SK-N-SH (cell line): ENCODE measurements at regions not wholly inside any gene's neighbourhood (a gene's known extent, or its start where the extent isn't known, plus 50 kb on each side); places are given as distances from the start of the nearest gene placed in this dataset.

Source experiments
- CTCF ChIA-PET: fragments of 300-600, 350-600 bp; formaldehyde crosslinking; extraction: SDS; loops from one replicate; lab custom pipeline; 2021; lab: Yijun Ruan, JAX
- POLR2A ChIA-PET: fragments of 350-600 bp; sonication (Branson Sonifier 250); formaldehyde crosslinking; extraction: SDS; loops from one replicate; lab custom pipeline; 2020; ENCODE audit warnings: antibody characterized with exemption, inconsistent platforms; lab: Yijun Ruan, JAX
- DNase-seq: peaks from one replicate; pipeline ENCODE4 v3.0.0; 2012
- H2AFZ ChIP-seq: fragments of 200-600 bp; sonication (generic); 2 replicates; pipeline ENCODE4 v1.8.1; 2016; ENCODE audit warnings: antibody characterized with exemption, mild to moderate bottlenecking, low read depth
- H3F3A ChIP-seq: fragments of 200-600 bp; sonication (generic); replicated peaks from 2 replicates; pipeline ENCODE3; 2016; ENCODE audit warnings: antibody characterized with exemption, mild to moderate bottlenecking; ENCODE audit not compliant: insufficient read depth
- H3K27ac ChIP-seq, 2 experiments: fragments of 200-500 bp in 1 of 2; fragments of 200-600 bp in 1 of 2; sonication (Bioruptor generic) in 1 of 2; sonication (generic), shearing (Covaris generic) in 1 of 2; 2 replicates each; pipeline versions ENCODE4 v1.5.1 to v1.6.1; 2014 to 2016; ENCODE audit warnings: low read depth in 2 of 2, inconsistent platforms in 1 of 2, low read length in 1 of 2, mild to moderate bottlenecking in 1 of 2, mixed read lengths in 1 of 2
- H3K27me3 ChIP-seq: fragments of 200-600 bp; sonication (generic), shearing (Covaris generic); 2 replicates; pipeline ENCODE4 v1.6.1; 2016; ENCODE audit warnings: mixed run types; ENCODE audit not compliant: insufficient read depth
- H3K36me3 ChIP-seq, 2 experiments: fragments of 200-500 bp in 1 of 2; fragments of 200-600 bp in 1 of 2; sonication (Bioruptor generic) in 1 of 2; sonication (generic) in 1 of 2; replicated peaks in 1 of 2; 2 replicates each; pipeline versions ENCODE3 to v1.5.1; 2014 to 2016; ENCODE audit warnings: low read length in 1 of 2, mild to moderate bottlenecking in 1 of 2; ENCODE audit not compliant: insufficient read depth in 2 of 2, control insufficient read depth in 1 of 2
- H3K4me1 ChIP-seq, 2 experiments: fragments of 200-500 bp in 1 of 2; fragments of 200-600 bp in 1 of 2; sonication (Bioruptor generic) in 1 of 2; sonication (generic), shearing (Covaris generic) in 1 of 2; 2 replicates each; pipeline versions ENCODE4 v1.5.1 to v1.6.1; 2014 to 2016; ENCODE audit warnings: low read depth in 1 of 2, low read length in 1 of 2, mixed run types in 1 of 2; ENCODE audit not compliant: insufficient read depth in 2 of 2, control insufficient read depth in 1 of 2
- H3K4me2 ChIP-seq: fragments of 200-600 bp; sonication (generic), shearing (Covaris generic); 2 replicates; pipeline ENCODE4 v1.6.1; 2017; ENCODE audit warnings: mixed run types
- H3K4me3 ChIP-seq, 2 experiments: fragments of 200-500 bp in 1 of 2; fragments of 200-600 bp in 1 of 2; sonication (Bioruptor generic) in 1 of 2; sonication (generic), shearing (Covaris generic) in 1 of 2; 2 replicates each; pipeline versions ENCODE4 v1.5.1 to v1.8.1; 2014 to 2016; ENCODE audit warnings: low read depth in 2 of 2, inconsistent platforms in 1 of 2, low read length in 1 of 2, mild to moderate bottlenecking in 1 of 2, mixed read lengths in 1 of 2, moderate library complexity in 1 of 2
- H3K79me2 ChIP-seq: fragments of 200-600 bp; sonication (generic); 2 replicates; pipeline ENCODE4 v1.8.1; 2017; ENCODE audit warnings: mild to moderate bottlenecking; ENCODE audit not compliant: insufficient read depth
- H3K9ac ChIP-seq: fragments of 200-600 bp; sonication (generic); 2 replicates; pipeline ENCODE4 v1.6.1; 2017; ENCODE audit warnings: mixed run types
- H3K9me2 ChIP-seq: fragments of 200-600 bp; sonication (generic); 2 replicates; pipeline ENCODE4 v1.6.1; 2017; ENCODE audit warnings: mixed run types
- H3K9me3 ChIP-seq: fragments of 200-600 bp; sonication (generic); 2 replicates; pipeline ENCODE4 v1.6.1; 2017; ENCODE audit warnings: mixed run types, mild to moderate bottlenecking, moderate library complexity
- H4K20me1 ChIP-seq: fragments of 200-600 bp; sonication (generic); 2 replicates; pipeline ENCODE4 v1.6.1; 2017; ENCODE audit warnings: mild to moderate bottlenecking, mixed run types; ENCODE audit not compliant: insufficient read depth
- CHD2 ChIP-seq: fragments of 150-350 bp; IDR thresholded peaks from 2 replicates; pipeline ENCODE4 v1.6.1; 2018; ENCODE audit warnings: low read length; ENCODE audit not compliant: partially characterized antibody
- EP300 ChIP-seq, 2 experiments: IDR thresholded peaks; 2 replicates each; pipeline versions ENCODE4 v1.4.0 to v1.6.1; 2012; ENCODE audit warnings: borderline replicate concordance in 1 of 2, low read depth in 1 of 2, low read length in 1 of 2
- EZH2phosphoT487 ChIP-seq: fragments of 200-600 bp; sonication (generic); IDR thresholded peaks from 2 replicates; pipeline ENCODE4 v1.6.1; 2017; ENCODE audit warnings: low read depth, mixed run types, mild to moderate bottlenecking, antibody characterized with exemption, moderate library complexity, borderline replicate concordance
- GATA2 ChIP-seq: sonication (generic); formaldehyde crosslinking; IDR thresholded peaks from 2 replicates; pipeline ENCODE4 v1.5.0; 2020; ENCODE audit warnings: mild to moderate bottlenecking, missing genetic modification reagents
- MEF2A ChIP-seq: IDR thresholded peaks from 2 replicates; pipeline ENCODE4 v1.4.0; 2012; ENCODE audit warnings: low read depth, borderline replicate concordance
- MXI1 ChIP-seq: IDR thresholded peaks from 2 replicates; pipeline ENCODE4 v1.6.1; 2012; ENCODE audit warnings: mild to moderate bottlenecking, low read depth, low read length, improper control_type of control experiment
- NRF1 ChIP-seq: IDR thresholded peaks from 2 replicates; pipeline ENCODE4 v1.6.1; 2012; ENCODE audit warnings: low read depth, mild to moderate bottlenecking, low read length
- POLR2AphosphoS5 ChIP-seq: IDR thresholded peaks from 2 replicates; pipeline ENCODE4 v1.6.1; 2012; ENCODE audit warnings: low read depth, low read length
- RAD21 ChIP-seq: IDR thresholded peaks from 2 replicates; pipeline ENCODE4 v1.6.1; 2012; ENCODE audit warnings: mild to moderate bottlenecking, low read length
- RCOR1 ChIP-seq: fragments of 150-350 bp; IDR thresholded peaks from 2 replicates; pipeline ENCODE4 v1.6.1; 2017; ENCODE audit warnings: antibody characterized with exemption, low read length
- RFX5 ChIP-seq: IDR thresholded peaks from 2 replicates; pipeline ENCODE4 v1.6.1; 2012; ENCODE audit warnings: mild to moderate bottlenecking, improper control_type of control experiment, low read length
- RXRA ChIP-seq: IDR thresholded peaks from 2 replicates; pipeline ENCODE4 v1.4.0; 2012; ENCODE audit warnings: low read depth, mild to moderate bottlenecking, borderline replicate concordance
- SMC3 ChIP-seq: IDR thresholded peaks from 2 replicates; pipeline ENCODE4 v1.6.1; 2012; ENCODE audit warnings: low read depth, low read length, improper control_type of control experiment
- TEAD4 ChIP-seq: IDR thresholded peaks from 2 replicates; pipeline ENCODE4 v1.4.0; 2012; ENCODE audit warnings: mild to moderate bottlenecking, borderline replicate concordance; ENCODE audit not compliant: insufficient read depth
- YY1 ChIP-seq: IDR thresholded peaks from 2 replicates; pipeline ENCODE4 v1.4.0; 2012; ENCODE audit warnings: low read depth, mild to moderate bottlenecking
- WGBS: methylation state at CpG from one replicate; pipeline ENCODE4 v1.1.6; 2017; ENCODE audit warnings: low lambda C conversion rate; 5-methylcytosine and 5-hydroxymethylcytosine counted together
- TF ChIP-seq, protein P1 (sequence below): IDR thresholded peaks from 2 replicates; pipeline ENCODE4 v1.6.1; 2012; ENCODE audit warnings: mild to moderate bottlenecking, low read depth, low read length, moderate library complexity
- TF ChIP-seq, protein P2 (sequence below): IDR thresholded peaks from 2 replicates; pipeline ENCODE4 v1.4.0; 2012; ENCODE audit warnings: low read depth
- TF ChIP-seq, protein P3 (sequence below): IDR thresholded peaks from 2 replicates; pipeline ENCODE4 v1.4.0; 2012; ENCODE audit warnings: low read depth, borderline replicate concordance
- TF ChIP-seq, protein P4 (sequence below): IDR thresholded peaks from 2 replicates; pipeline ENCODE4; 2012

DNA sequence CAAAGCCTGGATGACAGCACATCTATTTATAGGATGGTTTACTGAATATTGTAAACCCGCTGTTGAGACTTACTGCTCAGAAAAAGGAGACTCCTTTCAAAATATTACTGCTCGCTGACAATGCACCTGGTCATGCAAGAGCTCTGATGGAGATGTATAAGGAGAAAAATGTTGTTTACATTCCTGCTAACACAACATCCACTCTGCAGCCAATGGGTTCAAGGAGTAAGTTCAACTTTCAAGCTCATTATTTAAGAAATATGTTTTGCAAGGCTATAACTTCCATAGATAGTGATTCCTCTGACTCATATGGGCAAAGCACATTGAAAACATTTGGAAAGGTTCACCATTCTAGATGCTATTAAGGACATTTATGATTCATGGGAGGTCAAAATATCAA, 201.7 kb downstream of the SNAPC1 start:
- 20% methylated on average over 2 of the region's 2 CpGs for WGBS
- Histone ChIP-seq H3K9me2 (no peaks in the 10 kb centered on the region), H3K27ac (no peak overlapping the region), H3K27me3 (no peaks in the 10 kb centered on the region), H3K9ac (no peak overlapping the region), H3F3A (no peaks in the 10 kb centered on the region), H3K4me2 (no peak overlapping the region), H3K79me2 (no peaks in the 10 kb centered on the region), H3K4me3 (no peak overlapping the region), H3K36me3 (no peaks in the 10 kb centered on the region), H2AFZ (no peak overlapping the region), H4K20me1 (no peaks in the 10 kb centered on the region), H3K4me1 (no peaks in the 10 kb centered on the region), H3K9me3 (no peaks in the 10 kb centered on the region)
- TF ChIP-seq POLR2AphosphoS5 = no peak
- TF ChIP-seq, protein P1, sequence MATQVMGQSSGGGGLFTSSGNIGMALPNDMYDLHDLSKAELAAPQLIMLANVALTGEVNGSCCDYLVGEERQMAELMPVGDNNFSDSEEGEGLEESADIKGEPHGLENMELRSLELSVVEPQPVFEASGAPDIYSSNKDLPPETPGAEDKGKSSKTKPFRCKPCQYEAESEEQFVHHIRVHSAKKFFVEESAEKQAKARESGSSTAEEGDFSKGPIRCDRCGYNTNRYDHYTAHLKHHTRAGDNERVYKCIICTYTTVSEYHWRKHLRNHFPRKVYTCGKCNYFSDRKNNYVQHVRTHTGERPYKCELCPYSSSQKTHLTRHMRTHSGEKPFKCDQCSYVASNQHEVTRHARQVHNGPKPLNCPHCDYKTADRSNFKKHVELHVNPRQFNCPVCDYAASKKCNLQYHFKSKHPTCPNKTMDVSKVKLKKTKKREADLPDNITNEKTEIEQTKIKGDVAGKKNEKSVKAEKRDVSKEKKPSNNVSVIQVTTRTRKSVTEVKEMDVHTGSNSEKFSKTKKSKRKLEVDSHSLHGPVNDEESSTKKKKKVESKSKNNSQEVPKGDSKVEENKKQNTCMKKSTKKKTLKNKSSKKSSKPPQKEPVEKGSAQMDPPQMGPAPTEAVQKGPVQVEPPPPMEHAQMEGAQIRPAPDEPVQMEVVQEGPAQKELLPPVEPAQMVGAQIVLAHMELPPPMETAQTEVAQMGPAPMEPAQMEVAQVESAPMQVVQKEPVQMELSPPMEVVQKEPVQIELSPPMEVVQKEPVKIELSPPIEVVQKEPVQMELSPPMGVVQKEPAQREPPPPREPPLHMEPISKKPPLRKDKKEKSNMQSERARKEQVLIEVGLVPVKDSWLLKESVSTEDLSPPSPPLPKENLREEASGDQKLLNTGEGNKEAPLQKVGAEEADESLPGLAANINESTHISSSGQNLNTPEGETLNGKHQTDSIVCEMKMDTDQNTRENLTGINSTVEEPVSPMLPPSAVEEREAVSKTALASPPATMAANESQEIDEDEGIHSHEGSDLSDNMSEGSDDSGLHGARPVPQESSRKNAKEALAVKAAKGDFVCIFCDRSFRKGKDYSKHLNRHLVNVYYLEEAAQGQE = no peak
- no peak for TF ChIP-seq MEF2A
- TF ChIP-seq RAD21 = no peak
- TF ChIP-seq EZH2phosphoT487 = no peak
- TF ChIP-seq RCOR1 = no peak
- TF ChIP-seq RFX5 = no peak
- TF ChIP-seq, protein P2, sequence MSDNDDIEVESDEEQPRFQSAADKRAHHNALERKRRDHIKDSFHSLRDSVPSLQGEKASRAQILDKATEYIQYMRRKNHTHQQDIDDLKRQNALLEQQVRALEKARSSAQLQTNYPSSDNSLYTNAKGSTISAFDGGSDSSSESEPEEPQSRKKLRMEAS = no peak
- ChIA-PET POLR2A (no interaction called here), CTCF (interaction anchor here (1.2 kb wide), 1 partner anchor 187 kb away, joined by 3 read pairs; no protein-coding TSS in a partner anchor)
- DNase-seq = no peak

DNA sequence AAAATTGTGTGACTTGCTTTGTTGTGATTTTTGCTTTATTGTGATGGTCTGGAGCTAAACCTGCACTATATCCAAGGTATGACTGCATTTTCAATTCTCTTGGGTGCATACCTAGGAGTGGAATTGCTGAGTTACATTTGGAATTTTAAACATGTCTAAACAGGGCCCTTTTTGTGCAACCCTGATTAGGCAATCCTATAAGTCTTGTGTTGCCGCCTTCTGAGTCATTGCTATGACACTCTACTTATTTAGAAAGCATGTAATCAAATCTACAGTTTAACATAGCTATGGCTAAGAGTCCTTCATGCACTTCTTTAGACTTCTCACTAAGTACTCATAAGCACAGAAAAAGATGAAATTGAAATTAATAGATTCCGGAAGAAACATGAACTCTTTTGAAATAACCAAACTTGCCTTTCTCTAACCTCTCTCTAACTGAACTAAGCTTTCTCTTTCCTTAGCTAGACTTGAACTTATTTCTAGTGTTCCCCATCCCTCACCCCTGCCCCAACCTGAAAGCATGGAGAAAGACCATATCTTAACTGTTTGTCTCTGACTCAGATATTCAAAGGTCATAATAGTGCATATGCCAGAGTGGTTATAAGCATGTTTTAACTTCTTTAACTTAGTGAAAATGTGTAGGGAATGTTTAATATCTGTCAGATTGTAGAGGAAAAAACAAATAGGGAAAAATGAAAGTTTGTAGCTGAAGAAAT, 203.0 kb downstream of the SNAPC1 start:
- WGBS = 42% methylated on average over 2 of the region's 2 CpGs
- Histone ChIP-seq H3K4me3 (no peak overlapping the region), H3K36me3 (no peaks in the 10 kb centered on the region), H3K27me3 (no peaks in the 10 kb centered on the region), H3K4me2 (no peak overlapping the region), H3F3A (no peaks in the 10 kb centered on the region), H3K9me3 (no peaks in the 10 kb centered on the region), H3K9ac (no peak overlapping the region), H3K4me1 (no peaks in the 10 kb centered on the region), H4K20me1 (no peaks in the 10 kb centered on the region), H3K27ac (no peak overlapping the region), H3K79me2 (no peaks in the 10 kb centered on the region), H2AFZ (no peak overlapping the region), H3K9me2 (no peaks in the 10 kb centered on the region)
- no peak for DNase-seq
- POLR2A ChIA-PET = no interaction called here
- no peak for TF ChIP-seq EZH2phosphoT487
- TF ChIP-seq, protein P3, sequence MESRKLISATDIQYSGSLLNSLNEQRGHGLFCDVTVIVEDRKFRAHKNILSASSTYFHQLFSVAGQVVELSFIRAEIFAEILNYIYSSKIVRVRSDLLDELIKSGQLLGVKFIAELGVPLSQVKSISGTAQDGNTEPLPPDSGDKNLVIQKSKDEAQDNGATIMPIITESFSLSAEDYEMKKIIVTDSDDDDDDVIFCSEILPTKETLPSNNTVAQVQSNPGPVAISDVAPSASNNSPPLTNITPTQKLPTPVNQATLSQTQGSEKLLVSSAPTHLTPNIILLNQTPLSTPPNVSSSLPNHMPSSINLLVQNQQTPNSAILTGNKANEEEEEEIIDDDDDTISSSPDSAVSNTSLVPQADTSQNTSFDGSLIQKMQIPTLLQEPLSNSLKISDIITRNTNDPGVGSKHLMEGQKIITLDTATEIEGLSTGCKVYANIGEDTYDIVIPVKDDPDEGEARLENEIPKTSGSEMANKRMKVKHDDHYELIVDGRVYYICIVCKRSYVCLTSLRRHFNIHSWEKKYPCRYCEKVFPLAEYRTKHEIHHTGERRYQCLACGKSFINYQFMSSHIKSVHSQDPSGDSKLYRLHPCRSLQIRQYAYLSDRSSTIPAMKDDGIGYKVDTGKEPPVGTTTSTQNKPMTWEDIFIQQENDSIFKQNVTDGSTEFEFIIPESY = no peak
- TF ChIP-seq NRF1 = no peak
- no peak for TF ChIP-seq RCOR1
- TF ChIP-seq, protein P4, sequence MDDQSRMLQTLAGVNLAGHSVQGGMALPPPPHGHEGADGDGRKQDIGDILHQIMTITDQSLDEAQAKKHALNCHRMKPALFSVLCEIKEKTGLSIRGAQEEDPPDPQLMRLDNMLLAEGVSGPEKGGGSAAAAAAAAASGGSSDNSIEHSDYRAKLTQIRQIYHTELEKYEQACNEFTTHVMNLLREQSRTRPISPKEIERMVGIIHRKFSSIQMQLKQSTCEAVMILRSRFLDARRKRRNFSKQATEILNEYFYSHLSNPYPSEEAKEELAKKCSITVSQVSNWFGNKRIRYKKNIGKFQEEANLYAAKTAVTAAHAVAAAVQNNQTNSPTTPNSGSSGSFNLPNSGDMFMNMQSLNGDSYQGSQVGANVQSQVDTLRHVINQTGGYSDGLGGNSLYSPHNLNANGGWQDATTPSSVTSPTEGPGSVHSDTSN = no peak
- TF ChIP-seq MXI1 = no peak
- TF ChIP-seq GATA2 (CRISPR knock-in tag) = no peak
- no peak for TF ChIP-seq RFX5
- no peak for TF ChIP-seq RAD21
- TF ChIP-seq EP300 (IDR thresholded peaks at IDR 0.05; ENCODE audit: borderline replicate concordance in 1 of 2, low read depth in 1 of 2, low read length in 1 of 2) = no peak
- TF ChIP-seq CHD2 = no peak
- TF ChIP-seq RXRA = no peak
- no peak for TF ChIP-seq YY1
- TF ChIP-seq, protein P2 = no peak
- TF ChIP-seq TEAD4 = no peak
- TF ChIP-seq SMC3 = no peak
- CTCF ChIA-PET = interaction anchor here (0.8 kb wide), 1 partner anchor 161 kb away, joined by 3 read pairs; no protein-coding TSS in a partner anchor
